ENCODE measurements at regions not wholly inside any gene's neighbourhood (a gene's known extent, or its start where the extent isn't known, plus 50 kb on each side); places are given as distances from the start of the nearest gene placed in this dataset.

GRCh38 chr2:176477336-176477735 lies 208.1 kb downstream of the MTX2 start:
- H3K4me1 ChIP-seq = no peaks in the 10 kb centered on the region
- DNase-seq = no peak
- H3K27me3 ChIP-seq = no peaks in the 10 kb centered on the region
- H3K27ac ChIP-seq = no peak overlapping the region
- intact Hi-C loops (cut with DNase I; ENCODE audit: low total_unique reads) = no loop called here
- H3K4me3 ChIP-seq = no peak overlapping the region
- WGBS, 2 donors = 100% methylated on average over 1 of the region's 1 CpG
- H3K9me3 ChIP-seq = no peaks in the 10 kb centered on the region
- no peaks in the 10 kb centered on the region for H3K36me3 ChIP-seq (ENCODE audit: low read depth, missing control alignments)
- TF ChIP-seq CTCF (IDR thresholded peaks at IDR 0.05) (no peak), POLR2A (IDR thresholded peaks at IDR 0.05) (no peak)

GRCh38 chr2:176479961-176480360 lies 210.7 kb downstream of the MTX2 start:
- intact Hi-C loops (cut with DNase I; ENCODE audit: low total_unique reads) = no loop called here
- WGBS, 2 donors = 91 to 95% methylated on average over 1 of the region's 1 CpG
- Histone ChIP-seq H3K4me3 (no peak overlapping the region), H3K27me3 (no peaks in the 10 kb centered on the region), H3K27ac (no peak overlapping the region), H3K4me1 (no peaks in the 10 kb centered on the region), H3K36me3 (ENCODE audit: low read depth, missing control alignments) (no peaks in the 10 kb centered on the region), H3K9me3 (no peaks in the 10 kb centered on the region)
- no peak for TF ChIP-seq CTCF (IDR thresholded peaks at IDR 0.05)
- TF ChIP-seq POLR2A (IDR thresholded peaks at IDR 0.05) = no peak
- no peak for DNase-seq

- Histone ChIP-seq H3K9me3 (no peaks in the 10 kb centered on the region), H3K27ac (no peak overlapping the region), H3K4me1 (no peaks in the 10 kb centered on the region), H3K36me3 (ENCODE audit: low read depth, missing control alignments) (no peaks in the 10 kb centered on the region), H3K27me3 (no peaks in the 10 kb centered on the region), H3K4me3 (no peak overlapping the region)
- DNase-seq = no peak
- intact Hi-C loops (cut with DNase I; ENCODE audit: low total_unique reads) = no loop called here
- 78 to 83% methylated on average over 3 of the region's 3 CpGs for WGBS, 2 donors
- no peak for TF ChIP-seq POLR2A (IDR thresholded peaks at IDR 0.05)
- no peak for TF ChIP-seq CTCF (IDR thresholded peaks at IDR 0.05)
These were observed 212.9 kb downstream of the MTX2 start for GRCh38 chr2:176482107-176482506.

GRCh38 chr2:176483476-176483875 lies 214.2 kb downstream of the MTX2 start:
- Histone ChIP-seq H3K4me3 (no peak overlapping the region), H3K36me3 (ENCODE audit: low read depth, missing control alignments) (no peaks in the 10 kb centered on the region), H3K9me3 (no peaks in the 10 kb centered on the region), H3K27ac (no peak overlapping the region), H3K4me1 (no peaks in the 10 kb centered on the region), H3K27me3 (no peaks in the 10 kb centered on the region)
- intact Hi-C loops (cut with DNase I; ENCODE audit: low total_unique reads) = no loop called here
- whole genome bisulfite sequencing, 2 donors = 73 to 85% methylated on average over 7 of the region's 7 CpGs
- DNase-seq = no peak
- TF ChIP-seq CTCF (IDR thresholded peaks at IDR 0.05) (no peak), POLR2A (IDR thresholded peaks at IDR 0.05) (no peak)

- intact Hi-C loops (cut with DNase I; ENCODE audit: low total_unique reads) = no loop called here
- Histone ChIP-seq H3K27ac (no peak overlapping the region), H3K4me1 (no peaks in the 10 kb centered on the region), H3K4me3 (no peak overlapping the region), H3K9me3 (no peaks in the 10 kb centered on the region), H3K36me3 (ENCODE audit: low read depth, missing control alignments) (no peaks in the 10 kb centered on the region), H3K27me3 (no peaks in the 10 kb centered on the region)
- TF ChIP-seq POLR2A (IDR thresholded peaks at IDR 0.05) (no peak), CTCF (IDR thresholded peaks at IDR 0.05) (no peak)
- WGBS, 2 donors = 91 to 94% methylated on average over 10 of the region's 10 CpGs
- no peak for DNase-seq
These were observed 214.8 kb downstream of the MTX2 start for GRCh38 chr2:176483901-176484568.
